ENCODE measurements at regions not wholly inside any gene's neighbourhood (a gene's known extent, or its start where the extent isn't known, plus 50 kb on each side); places are given as distances from the start of the nearest gene placed in this dataset.
A peak's percentile ranks its signal among the peaks of the same experiment; 100 is the strongest.

- H3K27ac ChIP-seq: no peak overlapping the region
- no peaks in the 10 kb centered on the region for H3K4me1 ChIP-seq (ENCODE audit: low read depth)
- H3K4me3 ChIP-seq: no peak overlapping the region
- H3K27me3 ChIP-seq: no peaks in the 10 kb centered on the region
- TF ChIP-seq CTCF (IDR thresholded peaks at IDR 0.05; ENCODE audit: low read depth, low read length): no peak
- no peaks in the 10 kb centered on the region for H3K9me3 ChIP-seq (ENCODE audit: low read depth)
- no peak for DNase-seq (ENCODE audit: low read depth in 1 of 2, low spot score in 1 of 2)
- no peaks in the 10 kb centered on the region for H3K36me3 ChIP-seq
These were observed 373.7 kb downstream of the HACE1 start for GRCh38 chr6:104486035-104486434.

GRCh38 chr6:104484626-104485025 is 375.1 kb downstream of the HACE1 start:
- Histone ChIP-seq H3K4me3 (no peak overlapping the region), H3K27me3 (no peaks in the 10 kb centered on the region), H3K9me3 (ENCODE audit: low read depth) (no peaks in the 10 kb centered on the region), H3K27ac (no peak overlapping the region), H3K4me1 (ENCODE audit: low read depth) (no peaks in the 10 kb centered on the region), H3K36me3 (no peaks in the 10 kb centered on the region)
- no peak for TF ChIP-seq CTCF (IDR thresholded peaks at IDR 0.05; ENCODE audit: low read depth, low read length)
- DNase-seq (ENCODE audit: low read depth in 1 of 2, low spot score in 1 of 2): no peak

DNA sequence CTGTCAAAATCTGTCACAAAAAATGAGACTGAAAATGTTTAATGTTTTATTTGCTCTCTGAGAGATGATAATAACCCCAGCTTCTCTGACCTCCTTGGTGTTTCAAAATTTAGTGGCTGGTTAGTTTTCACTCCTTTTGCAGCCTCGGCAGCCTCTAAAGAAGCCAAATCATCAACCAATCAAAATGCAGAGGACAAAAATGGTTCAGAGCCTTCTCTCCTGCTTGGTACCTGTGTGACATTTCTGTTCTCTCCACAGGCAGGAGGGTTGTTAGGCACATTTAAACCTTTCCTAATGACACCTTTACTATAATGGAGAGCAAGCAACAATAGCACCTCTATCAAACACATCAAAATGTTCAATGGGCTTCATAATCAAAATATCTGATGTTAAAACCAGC is 375.5 kb downstream of the HACE1 start:
- no peak for DNase-seq (ENCODE audit: low read depth in 1 of 2, low spot score in 1 of 2)
- H3K4me3 ChIP-seq: no peak overlapping the region
- no peak overlapping the region for H3K27ac ChIP-seq
- no peaks in the 10 kb centered on the region for H3K36me3 ChIP-seq
- H3K27me3 ChIP-seq: no peaks in the 10 kb centered on the region
- no peaks in the 10 kb centered on the region for H3K4me1 ChIP-seq (ENCODE audit: low read depth)
- no peak for TF ChIP-seq CTCF (IDR thresholded peaks at IDR 0.05; ENCODE audit: low read depth, low read length)
- H3K9me3 ChIP-seq (ENCODE audit: low read depth): no peaks in the 10 kb centered on the region

- H3K27me3 ChIP-seq: no peaks in the 10 kb centered on the region
- no peaks in the 10 kb centered on the region for H3K36me3 ChIP-seq
- peak; percentile 18 to 36 for DNase-seq (ENCODE audit: low read depth in 1 of 2, low spot score in 1 of 2)
- H3K9me3 ChIP-seq (ENCODE audit: low read depth): no peaks in the 10 kb centered on the region
- no peak overlapping the region for H3K4me3 ChIP-seq
- H3K27ac ChIP-seq: no peak overlapping the region
- TF ChIP-seq CTCF (IDR thresholded peaks at IDR 0.05; ENCODE audit: low read depth, low read length): peak; percentile 32
- no peaks in the 10 kb centered on the region for H3K4me1 ChIP-seq (ENCODE audit: low read depth)
These were observed 376.4 kb downstream of the HACE1 start for GRCh38 chr6:104483225-104483834.

DNA sequence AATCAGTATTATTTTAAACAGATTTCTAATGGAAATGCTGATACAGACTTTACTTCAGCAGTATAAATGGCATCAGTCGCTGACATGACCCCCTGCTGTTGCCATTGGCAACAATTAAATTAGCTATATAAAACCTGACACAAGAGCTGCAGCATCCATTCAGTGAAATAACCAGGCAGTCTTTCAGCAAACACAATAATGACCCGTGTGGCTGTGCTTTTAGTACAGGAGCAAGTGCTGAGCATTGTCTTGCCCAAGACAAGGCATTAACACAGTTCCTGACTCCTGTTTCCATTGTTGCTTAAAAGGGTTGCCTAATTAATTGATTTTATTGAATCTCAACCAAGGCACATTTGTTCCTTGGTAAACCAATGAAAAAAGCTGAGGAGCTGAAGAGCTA is 382.1 kb downstream of the HACE1 start:
- no peaks in the 10 kb centered on the region for H3K27me3 ChIP-seq
- no peaks in the 10 kb centered on the region for H3K36me3 ChIP-seq
- no peaks in the 10 kb centered on the region for H3K9me3 ChIP-seq (ENCODE audit: low read depth)
- H3K4me1 ChIP-seq (ENCODE audit: low read depth): peaks cover 5% of the 10 kb centered on the region
- TF ChIP-seq CTCF (IDR thresholded peaks at IDR 0.05; ENCODE audit: low read depth, low read length): no peak
- no peak overlapping the region for H3K27ac ChIP-seq
- no peak overlapping the region for H3K4me3 ChIP-seq
- no peak for DNase-seq (ENCODE audit: low read depth in 1 of 2, low spot score in 1 of 2)
